ENCODE measurements at regions not wholly inside any gene's neighbourhood (a gene's known extent, or its start where the extent isn't known, plus 50 kb on each side); places are given as distances from the start of the nearest gene placed in this dataset.

GRCh38 chr6:121645100-121645745 is 209.8 kb downstream of the GJA1 start:
- H3K36me3 ChIP-seq (ENCODE audit: control insufficient read depth, low read length): no peaks in the 10 kb centered on the region
- H3K9me3 ChIP-seq (ENCODE audit: control insufficient read depth, insufficient read depth, low read length): no peaks in the 10 kb centered on the region
- no peak overlapping the region for H3K27ac ChIP-seq (ENCODE audit: low read depth, low read length)
- H3K27me3 ChIP-seq (ENCODE audit: control insufficient read depth, low read length): no peaks in the 10 kb centered on the region
- H3F3A ChIP-seq (ENCODE audit: control insufficient read depth, insufficient read depth): no peaks in the 10 kb centered on the region
- no peaks in the 10 kb centered on the region for H3K9me2 ChIP-seq (replicated peaks; ENCODE audit: control insufficient read depth, low read length)
- TF ChIP-seq EZH2phosphoT487 (IDR thresholded peaks at IDR 0.05; ENCODE audit: borderline replicate concordance, low read length) (no peak), CTCF (IDR thresholded peaks at IDR 0.05; ENCODE audit: low read depth, low read length, poor library complexity, severe bottlenecking) (no peak)
- no peak overlapping the region for H3K4me3 ChIP-seq (ENCODE audit: low read length)
- H3K4me1 ChIP-seq (ENCODE audit: control insufficient read depth, low read length): no peaks in the 10 kb centered on the region
- H3K79me2 ChIP-seq (ENCODE audit: control insufficient read depth, low read length): no peaks in the 10 kb centered on the region
- no peak overlapping the region for H3K4me2 ChIP-seq (ENCODE audit: low read length)
- no peaks in the 10 kb centered on the region for H4K20me1 ChIP-seq (ENCODE audit: control insufficient read depth, insufficient read depth, low read depth, low read length)

- Histone ChIP-seq H3K4me1 (ENCODE audit: control insufficient read depth, low read length) (no peaks in the 10 kb centered on the region), H3K36me3 (ENCODE audit: control insufficient read depth, low read length) (no peaks in the 10 kb centered on the region), H3K27ac (ENCODE audit: low read depth, low read length) (no peak overlapping the region), H3K79me2 (ENCODE audit: control insufficient read depth, low read length) (no peaks in the 10 kb centered on the region), H3K4me3 (ENCODE audit: low read length) (no peak overlapping the region), H3K27me3 (ENCODE audit: control insufficient read depth, low read length) (no peaks in the 10 kb centered on the region), H3K9me3 (ENCODE audit: control insufficient read depth, insufficient read depth, low read length) (no peaks in the 10 kb centered on the region), H3K4me2 (ENCODE audit: low read length) (no peak overlapping the region), H4K20me1 (ENCODE audit: control insufficient read depth, insufficient read depth, low read depth, low read length) (no peaks in the 10 kb centered on the region), H3F3A (ENCODE audit: control insufficient read depth, insufficient read depth) (no peaks in the 10 kb centered on the region), H3K9me2 (replicated peaks; ENCODE audit: control insufficient read depth, low read length) (no peaks in the 10 kb centered on the region)
- no peak for TF ChIP-seq CTCF (IDR thresholded peaks at IDR 0.05; ENCODE audit: low read depth, low read length, poor library complexity, severe bottlenecking)
- no peak for TF ChIP-seq EZH2phosphoT487 (IDR thresholded peaks at IDR 0.05; ENCODE audit: borderline replicate concordance, low read length)
Observed at GRCh38 chr6:121647905-121648304, 212.5 kb downstream of the GJA1 start.

- H3K9me3 ChIP-seq (ENCODE audit: control insufficient read depth, insufficient read depth, low read length): no peaks in the 10 kb centered on the region
- no peak for TF ChIP-seq CTCF (IDR thresholded peaks at IDR 0.05; ENCODE audit: low read depth, low read length, poor library complexity, severe bottlenecking)
- TF ChIP-seq EZH2phosphoT487 (IDR thresholded peaks at IDR 0.05; ENCODE audit: borderline replicate concordance, low read length): no peak
- no peaks in the 10 kb centered on the region for H3K27me3 ChIP-seq (ENCODE audit: control insufficient read depth, low read length)
- H3K4me3 ChIP-seq (ENCODE audit: low read length): no peak overlapping the region
- no peaks in the 10 kb centered on the region for H3F3A ChIP-seq (ENCODE audit: control insufficient read depth, insufficient read depth)
- no peaks in the 10 kb centered on the region for H3K79me2 ChIP-seq (ENCODE audit: control insufficient read depth, low read length)
- H3K27ac ChIP-seq (ENCODE audit: low read depth, low read length): no peak overlapping the region
- no peaks in the 10 kb centered on the region for H3K9me2 ChIP-seq (replicated peaks; ENCODE audit: control insufficient read depth, low read length)
- H3K4me2 ChIP-seq (ENCODE audit: low read length): no peak overlapping the region
- H4K20me1 ChIP-seq (ENCODE audit: control insufficient read depth, insufficient read depth, low read depth, low read length): no peaks in the 10 kb centered on the region
- H3K36me3 ChIP-seq (ENCODE audit: control insufficient read depth, low read length): no peaks in the 10 kb centered on the region
- H3K4me1 ChIP-seq (ENCODE audit: control insufficient read depth, low read length): no peaks in the 10 kb centered on the region
Observed at GRCh38 chr6:121649951-121650350, 214.5 kb downstream of the GJA1 start.

Measured in DOHH2 (cell line).